GM23338 (cell line): ENCODE measurements at regions not wholly inside any gene's neighbourhood (a gene's known extent, or its start where the extent isn't known, plus 50 kb on each side); places are given as distances from the start of the nearest gene placed in this dataset.

Experiments
- CREB1 ChIP-seq: fragments of 250-450 bp; sonication (Bioruptor Pico); IDR thresholded peaks from 2 replicates; pipeline ENCODE4 v1.5.0; 2020; ENCODE audit warnings: low read depth, mild to moderate bottlenecking, moderate library complexity
- ETS1 ChIP-seq: IDR thresholded peaks from 2 replicates; pipeline ENCODE4 v1.6.1; 2016; ENCODE audit warnings: antibody characterized with exemption
- EZH2 ChIP-seq: fragments of 200-600 bp; sonication (generic); IDR thresholded peaks from one replicate; pipeline ENCODE4 v1.8.0; 2017; ENCODE audit warnings: antibody characterized with exemption, mild to moderate bottlenecking, low read depth; ENCODE audit not compliant: unreplicated experiment
- EZH2phosphoT487 ChIP-seq: fragments of 200-600 bp; sonication (generic); IDR thresholded peaks from one replicate; pipeline ENCODE4 v1.8.1; 2018; ENCODE audit warnings: antibody characterized with exemption; ENCODE audit not compliant: unreplicated experiment
- JUNB ChIP-seq: IDR thresholded peaks from one replicate; pipeline ENCODE4 v1.6.1; 2016; ENCODE audit warnings: antibody characterized with exemption; ENCODE audit not compliant: unreplicated experiment
- NANOG ChIP-seq: IDR thresholded peaks from 2 replicates; pipeline ENCODE4 v1.6.1; 2016; ENCODE audit warnings: antibody characterized with exemption, borderline replicate concordance
- POLR2AphosphoS5 ChIP-seq: IDR thresholded peaks from 2 replicates; pipeline ENCODE4 v1.6.1; 2016; ENCODE audit warnings: antibody characterized with exemption, low read depth
- STAT1 ChIP-seq: IDR thresholded peaks from one replicate; pipeline ENCODE4 v1.6.1; 2016; ENCODE audit warnings: antibody characterized with exemption; ENCODE audit not compliant: unreplicated experiment
- ZNF114 ChIP-seq: fragments of 250-450 bp; sonication (Bioruptor Pico); IDR thresholded peaks from 2 replicates; pipeline ENCODE4 v1.5.0; 2020; ENCODE audit warnings: mild to moderate bottlenecking, moderate library complexity
- ZNF331 ChIP-seq: fragments of 250-450 bp; sonication (Bioruptor Pico); IDR thresholded peaks from 2 replicates; pipeline ENCODE4 v1.5.0; 2020; ENCODE audit warnings: low read depth, mild to moderate bottlenecking, moderate library complexity
- TF ChIP-seq, protein P1 (sequence below), 2 experiments: fragments of 200-600 bp in 1 of 2; sonication (generic) in 1 of 2; conservative IDR thresholded peaks; 2 replicates each; pipeline versions ENCODE4 v1.5.1 to v1.6.1; 2016 to 2017; ENCODE audit warnings: antibody characterized with exemption in 2 of 2, low read depth in 2 of 2, mild to moderate bottlenecking in 2 of 2, moderate library complexity in 1 of 2
- TF ChIP-seq, protein P2 (sequence below): IDR thresholded peaks from one replicate; pipeline ENCODE4 v1.6.1; 2018; ENCODE audit warnings: antibody characterized with exemption; ENCODE audit not compliant: unreplicated experiment
- TF ChIP-seq, protein P3 (sequence below): fragments of 250-450 bp; sonication (Bioruptor Pico); IDR thresholded peaks from 2 replicates; pipeline ENCODE4 v1.5.0; 2020; ENCODE audit warnings: mild to moderate bottlenecking, moderate library complexity

- TF ChIP-seq, protein P1, sequence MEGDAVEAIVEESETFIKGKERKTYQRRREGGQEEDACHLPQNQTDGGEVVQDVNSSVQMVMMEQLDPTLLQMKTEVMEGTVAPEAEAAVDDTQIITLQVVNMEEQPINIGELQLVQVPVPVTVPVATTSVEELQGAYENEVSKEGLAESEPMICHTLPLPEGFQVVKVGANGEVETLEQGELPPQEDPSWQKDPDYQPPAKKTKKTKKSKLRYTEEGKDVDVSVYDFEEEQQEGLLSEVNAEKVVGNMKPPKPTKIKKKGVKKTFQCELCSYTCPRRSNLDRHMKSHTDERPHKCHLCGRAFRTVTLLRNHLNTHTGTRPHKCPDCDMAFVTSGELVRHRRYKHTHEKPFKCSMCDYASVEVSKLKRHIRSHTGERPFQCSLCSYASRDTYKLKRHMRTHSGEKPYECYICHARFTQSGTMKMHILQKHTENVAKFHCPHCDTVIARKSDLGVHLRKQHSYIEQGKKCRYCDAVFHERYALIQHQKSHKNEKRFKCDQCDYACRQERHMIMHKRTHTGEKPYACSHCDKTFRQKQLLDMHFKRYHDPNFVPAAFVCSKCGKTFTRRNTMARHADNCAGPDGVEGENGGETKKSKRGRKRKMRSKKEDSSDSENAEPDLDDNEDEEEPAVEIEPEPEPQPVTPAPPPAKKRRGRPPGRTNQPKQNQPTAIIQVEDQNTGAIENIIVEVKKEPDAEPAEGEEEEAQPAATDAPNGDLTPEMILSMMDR (conservative IDR thresholded peaks at IDR 0.05; ENCODE audit: low read depth in 2 of 2): no peak
- TF ChIP-seq EZH2phosphoT487: no peak
- TF ChIP-seq POLR2AphosphoS5: no peak
- no peak for TF ChIP-seq EZH2
- TF ChIP-seq ZNF114 (CRISPR knock-in tag): no peak
- TF ChIP-seq, protein P2, sequence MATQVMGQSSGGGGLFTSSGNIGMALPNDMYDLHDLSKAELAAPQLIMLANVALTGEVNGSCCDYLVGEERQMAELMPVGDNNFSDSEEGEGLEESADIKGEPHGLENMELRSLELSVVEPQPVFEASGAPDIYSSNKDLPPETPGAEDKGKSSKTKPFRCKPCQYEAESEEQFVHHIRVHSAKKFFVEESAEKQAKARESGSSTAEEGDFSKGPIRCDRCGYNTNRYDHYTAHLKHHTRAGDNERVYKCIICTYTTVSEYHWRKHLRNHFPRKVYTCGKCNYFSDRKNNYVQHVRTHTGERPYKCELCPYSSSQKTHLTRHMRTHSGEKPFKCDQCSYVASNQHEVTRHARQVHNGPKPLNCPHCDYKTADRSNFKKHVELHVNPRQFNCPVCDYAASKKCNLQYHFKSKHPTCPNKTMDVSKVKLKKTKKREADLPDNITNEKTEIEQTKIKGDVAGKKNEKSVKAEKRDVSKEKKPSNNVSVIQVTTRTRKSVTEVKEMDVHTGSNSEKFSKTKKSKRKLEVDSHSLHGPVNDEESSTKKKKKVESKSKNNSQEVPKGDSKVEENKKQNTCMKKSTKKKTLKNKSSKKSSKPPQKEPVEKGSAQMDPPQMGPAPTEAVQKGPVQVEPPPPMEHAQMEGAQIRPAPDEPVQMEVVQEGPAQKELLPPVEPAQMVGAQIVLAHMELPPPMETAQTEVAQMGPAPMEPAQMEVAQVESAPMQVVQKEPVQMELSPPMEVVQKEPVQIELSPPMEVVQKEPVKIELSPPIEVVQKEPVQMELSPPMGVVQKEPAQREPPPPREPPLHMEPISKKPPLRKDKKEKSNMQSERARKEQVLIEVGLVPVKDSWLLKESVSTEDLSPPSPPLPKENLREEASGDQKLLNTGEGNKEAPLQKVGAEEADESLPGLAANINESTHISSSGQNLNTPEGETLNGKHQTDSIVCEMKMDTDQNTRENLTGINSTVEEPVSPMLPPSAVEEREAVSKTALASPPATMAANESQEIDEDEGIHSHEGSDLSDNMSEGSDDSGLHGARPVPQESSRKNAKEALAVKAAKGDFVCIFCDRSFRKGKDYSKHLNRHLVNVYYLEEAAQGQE: no peak
- TF ChIP-seq CREB1 (CRISPR knock-in tag): no peak
- no peak for TF ChIP-seq NANOG
- TF ChIP-seq STAT1: no peak
- no peak for TF ChIP-seq JUNB
- no peak for TF ChIP-seq ETS1
- TF ChIP-seq ZNF331 (CRISPR knock-in tag): no peak
- TF ChIP-seq, protein P3, sequence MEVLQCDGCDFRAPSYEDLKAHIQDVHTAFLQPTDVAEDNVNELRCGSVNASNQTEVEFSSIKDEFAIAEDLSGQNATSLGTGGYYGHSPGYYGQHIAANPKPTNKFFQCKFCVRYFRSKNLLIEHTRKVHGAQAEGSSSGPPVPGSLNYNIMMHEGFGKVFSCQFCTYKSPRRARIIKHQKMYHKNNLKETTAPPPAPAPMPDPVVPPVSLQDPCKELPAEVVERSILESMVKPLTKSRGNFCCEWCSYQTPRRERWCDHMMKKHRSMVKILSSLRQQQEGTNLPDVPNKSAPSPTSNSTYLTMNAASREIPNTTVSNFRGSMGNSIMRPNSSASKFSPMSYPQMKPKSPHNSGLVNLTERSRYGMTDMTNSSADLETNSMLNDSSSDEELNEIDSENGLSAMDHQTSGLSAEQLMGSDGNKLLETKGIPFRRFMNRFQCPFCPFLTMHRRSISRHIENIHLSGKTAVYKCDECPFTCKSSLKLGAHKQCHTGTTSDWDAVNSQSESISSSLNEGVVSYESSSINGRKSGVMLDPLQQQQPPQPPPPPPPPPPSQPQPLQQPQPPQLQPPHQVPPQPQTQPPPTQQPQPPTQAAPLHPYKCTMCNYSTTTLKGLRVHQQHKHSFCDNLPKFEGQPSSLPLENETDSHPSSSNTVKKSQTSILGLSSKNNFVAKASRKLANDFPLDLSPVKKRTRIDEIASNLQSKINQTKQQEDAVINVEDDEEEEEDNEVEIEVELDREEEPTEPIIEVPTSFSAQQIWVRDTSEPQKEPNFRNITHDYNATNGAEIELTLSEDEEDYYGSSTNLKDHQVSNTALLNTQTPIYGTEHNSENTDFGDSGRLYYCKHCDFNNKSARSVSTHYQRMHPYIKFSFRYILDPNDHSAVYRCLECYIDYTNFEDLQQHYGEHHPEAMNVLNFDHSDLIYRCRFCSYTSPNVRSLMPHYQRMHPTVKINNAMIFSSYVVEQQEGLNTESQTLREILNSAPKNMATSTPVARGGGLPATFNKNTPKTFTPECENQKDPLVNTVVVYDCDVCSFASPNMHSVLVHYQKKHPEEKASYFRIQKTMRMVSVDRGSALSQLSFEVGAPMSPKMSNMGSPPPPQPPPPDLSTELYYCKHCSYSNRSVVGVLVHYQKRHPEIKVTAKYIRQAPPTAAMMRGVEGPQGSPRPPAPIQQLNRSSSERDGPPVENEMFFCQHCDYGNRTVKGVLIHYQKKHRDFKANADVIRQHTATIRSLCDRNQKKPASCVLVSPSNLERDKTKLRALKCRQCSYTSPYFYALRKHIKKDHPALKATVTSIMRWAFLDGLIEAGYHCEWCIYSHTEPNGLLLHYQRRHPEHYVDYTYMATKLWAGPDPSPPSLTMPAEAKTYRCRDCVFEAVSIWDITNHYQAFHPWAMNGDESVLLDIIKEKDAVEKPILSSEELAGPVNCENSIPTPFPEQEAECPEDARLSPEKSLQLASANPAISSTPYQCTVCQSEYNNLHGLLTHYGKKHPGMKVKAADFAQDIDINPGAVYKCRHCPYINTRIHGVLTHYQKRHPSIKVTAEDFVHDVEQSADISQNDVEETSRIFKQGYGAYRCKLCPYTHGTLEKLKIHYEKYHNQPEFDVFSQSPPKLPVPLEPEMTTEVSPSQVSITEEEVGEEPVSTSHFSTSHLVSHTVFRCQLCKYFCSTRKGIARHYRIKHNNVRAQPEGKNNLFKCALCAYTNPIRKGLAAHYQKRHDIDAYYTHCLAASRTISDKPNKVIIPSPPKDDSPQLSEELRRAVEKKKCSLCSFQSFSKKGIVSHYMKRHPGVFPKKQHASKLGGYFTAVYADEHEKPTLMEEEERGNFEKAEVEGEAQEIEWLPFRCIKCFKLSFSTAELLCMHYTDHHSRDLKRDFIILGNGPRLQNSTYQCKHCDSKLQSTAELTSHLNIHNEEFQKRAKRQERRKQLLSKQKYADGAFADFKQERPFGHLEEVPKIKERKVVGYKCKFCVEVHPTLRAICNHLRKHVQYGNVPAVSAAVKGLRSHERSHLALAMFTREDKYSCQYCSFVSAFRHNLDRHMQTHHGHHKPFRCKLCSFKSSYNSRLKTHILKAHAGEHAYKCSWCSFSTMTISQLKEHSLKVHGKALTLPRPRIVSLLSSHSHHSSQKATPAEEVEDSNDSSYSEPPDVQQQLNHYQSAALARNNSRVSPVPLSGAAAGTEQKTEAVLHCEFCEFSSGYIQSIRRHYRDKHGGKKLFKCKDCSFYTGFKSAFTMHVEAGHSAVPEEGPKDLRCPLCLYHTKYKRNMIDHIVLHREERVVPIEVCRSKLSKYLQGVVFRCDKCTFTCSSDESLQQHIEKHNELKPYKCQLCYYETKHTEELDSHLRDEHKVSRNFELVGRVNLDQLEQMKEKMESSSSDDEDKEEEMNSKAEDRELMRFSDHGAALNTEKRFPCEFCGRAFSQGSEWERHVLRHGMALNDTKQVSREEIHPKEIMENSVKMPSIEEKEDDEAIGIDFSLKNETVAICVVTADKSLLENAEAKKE (CRISPR knock-in tag): no peak
Observed at GRCh38 chr4:187910741-187911140, 84.8 kb upstream of the ZFP42 start.
